ENCODE measurements at regions not wholly inside any gene's neighbourhood (a gene's known extent, or its start where the extent isn't known, plus 50 kb on each side); places are given as distances from the start of the nearest gene placed in this dataset.

DNA sequence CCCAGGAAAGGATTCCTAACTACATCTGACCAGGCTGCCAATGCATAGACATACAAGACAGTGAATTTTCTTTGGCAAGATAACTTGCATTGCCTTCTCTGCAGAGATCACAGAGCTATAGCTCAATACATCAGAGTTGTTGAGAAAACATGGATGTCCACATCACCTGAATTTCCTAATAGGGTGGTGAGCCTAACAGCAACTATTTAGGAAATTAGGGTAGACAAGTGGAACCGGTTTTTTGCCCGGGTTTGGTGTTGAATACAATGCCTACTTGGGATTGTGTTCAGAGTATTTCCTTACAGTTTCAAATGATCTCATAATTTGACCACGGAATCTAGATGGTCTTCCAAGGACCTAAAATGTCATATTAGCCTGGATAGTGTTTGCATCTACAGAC lies 262.7 kb downstream of the KIF4B start:
- TF ChIP-seq, protein P1, sequence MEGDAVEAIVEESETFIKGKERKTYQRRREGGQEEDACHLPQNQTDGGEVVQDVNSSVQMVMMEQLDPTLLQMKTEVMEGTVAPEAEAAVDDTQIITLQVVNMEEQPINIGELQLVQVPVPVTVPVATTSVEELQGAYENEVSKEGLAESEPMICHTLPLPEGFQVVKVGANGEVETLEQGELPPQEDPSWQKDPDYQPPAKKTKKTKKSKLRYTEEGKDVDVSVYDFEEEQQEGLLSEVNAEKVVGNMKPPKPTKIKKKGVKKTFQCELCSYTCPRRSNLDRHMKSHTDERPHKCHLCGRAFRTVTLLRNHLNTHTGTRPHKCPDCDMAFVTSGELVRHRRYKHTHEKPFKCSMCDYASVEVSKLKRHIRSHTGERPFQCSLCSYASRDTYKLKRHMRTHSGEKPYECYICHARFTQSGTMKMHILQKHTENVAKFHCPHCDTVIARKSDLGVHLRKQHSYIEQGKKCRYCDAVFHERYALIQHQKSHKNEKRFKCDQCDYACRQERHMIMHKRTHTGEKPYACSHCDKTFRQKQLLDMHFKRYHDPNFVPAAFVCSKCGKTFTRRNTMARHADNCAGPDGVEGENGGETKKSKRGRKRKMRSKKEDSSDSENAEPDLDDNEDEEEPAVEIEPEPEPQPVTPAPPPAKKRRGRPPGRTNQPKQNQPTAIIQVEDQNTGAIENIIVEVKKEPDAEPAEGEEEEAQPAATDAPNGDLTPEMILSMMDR (IDR thresholded peaks at IDR 0.05; ENCODE audit: low read depth, low read length): no peak
- DNase-seq (ENCODE audit: extremely low read depth, low read depth): no peak

DNA sequence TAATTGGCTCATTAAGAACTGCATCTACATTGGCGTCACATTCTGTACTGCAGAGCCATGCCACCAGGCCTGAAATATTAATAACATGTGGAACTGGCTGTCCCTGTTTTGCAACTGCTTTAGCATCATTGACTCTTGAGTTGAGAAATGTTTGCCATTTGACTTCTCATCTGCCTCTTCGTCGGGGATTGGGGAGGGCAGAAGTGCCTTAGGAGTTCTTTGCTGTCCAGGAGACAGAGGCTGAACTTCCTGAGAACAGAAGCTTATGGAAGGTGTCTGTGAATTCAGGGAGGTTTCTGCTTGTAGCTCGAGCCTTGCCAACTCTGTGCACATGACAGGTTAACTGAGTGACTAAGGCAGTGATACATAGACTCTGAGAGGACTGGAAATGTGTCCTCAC lies 265.0 kb downstream of the KIF4B start:
- DNase-seq (ENCODE audit: extremely low read depth, low read depth): no peak
- TF ChIP-seq, protein P1 (IDR thresholded peaks at IDR 0.05; ENCODE audit: low read depth, low read length): no peak

DNA sequence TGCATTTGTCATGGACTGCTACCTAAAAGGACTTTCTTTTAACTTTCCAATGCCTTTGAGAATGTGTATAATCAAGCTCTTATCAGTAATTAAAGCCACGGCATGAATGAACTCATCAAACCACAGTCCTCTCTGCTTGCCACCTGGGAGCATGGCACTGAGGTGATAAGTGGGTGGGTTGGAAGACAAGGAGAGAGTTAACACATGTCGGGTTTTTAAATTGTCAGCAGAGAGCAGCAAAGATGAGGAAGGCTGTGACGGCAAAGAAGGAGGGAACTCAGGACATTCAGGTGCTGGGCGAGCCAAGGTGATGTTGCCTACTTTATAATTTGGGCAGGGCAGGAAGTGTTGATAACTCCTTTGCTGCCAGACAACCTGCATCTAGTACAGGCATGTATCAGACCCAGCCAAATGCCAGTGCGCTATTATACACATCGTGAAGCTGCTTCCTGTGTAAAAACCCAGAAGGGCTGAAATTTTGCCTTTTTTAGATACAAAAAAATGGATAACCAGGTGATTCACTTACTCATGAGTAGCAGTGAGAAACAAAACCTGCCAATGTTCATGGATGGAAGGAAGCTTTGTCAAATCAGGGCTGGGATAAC lies 269.1 kb downstream of the KIF4B start:
- TF ChIP-seq, protein P1 (IDR thresholded peaks at IDR 0.05; ENCODE audit: low read depth, low read length): no peak
- DNase-seq (ENCODE audit: extremely low read depth, low read depth): no peak

DNA sequence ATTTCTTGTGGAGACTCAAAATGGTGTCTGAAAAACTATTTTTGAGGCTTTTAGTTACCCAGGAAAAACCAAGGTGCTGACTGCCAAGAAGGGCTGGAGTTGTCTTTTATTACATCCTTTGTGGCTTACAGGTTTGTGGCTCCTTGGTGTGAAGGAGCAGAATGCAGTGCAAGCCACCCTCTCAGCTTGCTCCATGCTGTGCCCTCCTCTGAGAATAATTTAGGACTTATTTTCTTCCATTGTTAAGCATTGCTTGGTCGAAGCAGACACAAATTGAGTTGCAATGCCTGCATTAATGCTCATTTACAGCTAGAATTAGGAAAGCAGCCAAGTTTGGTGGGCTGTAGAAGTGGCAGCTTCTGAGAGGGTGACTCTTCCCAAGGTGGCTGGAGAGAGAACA lies 272.2 kb downstream of the KIF4B start:
- TF ChIP-seq, protein P1 (IDR thresholded peaks at IDR 0.05; ENCODE audit: low read depth, low read length): no peak
- no peak for DNase-seq (ENCODE audit: extremely low read depth, low read depth)

DNA sequence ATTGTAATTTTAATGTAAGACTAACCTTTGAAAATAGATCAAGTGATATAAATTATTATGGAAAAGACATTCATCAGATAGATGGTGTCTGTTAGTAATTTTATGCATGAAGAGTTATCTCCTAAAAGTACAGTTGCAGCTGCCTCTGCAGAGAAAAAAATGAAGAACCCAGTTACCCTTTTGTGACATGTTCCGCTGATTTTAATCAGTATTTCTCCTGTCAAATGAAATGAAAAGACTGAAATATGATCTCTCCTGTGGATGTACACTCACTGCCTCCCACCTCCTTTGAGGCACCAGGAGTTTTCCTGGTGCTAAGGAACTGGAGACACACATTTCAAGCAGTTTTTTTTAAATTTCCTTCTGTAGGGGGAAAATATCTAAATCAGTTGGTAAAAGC lies 277.4 kb downstream of the KIF4B start:
- TF ChIP-seq, protein P1 (IDR thresholded peaks at IDR 0.05; ENCODE audit: low read depth, low read length): no peak
- DNase-seq (ENCODE audit: extremely low read depth, low read depth): no peak

DNA sequence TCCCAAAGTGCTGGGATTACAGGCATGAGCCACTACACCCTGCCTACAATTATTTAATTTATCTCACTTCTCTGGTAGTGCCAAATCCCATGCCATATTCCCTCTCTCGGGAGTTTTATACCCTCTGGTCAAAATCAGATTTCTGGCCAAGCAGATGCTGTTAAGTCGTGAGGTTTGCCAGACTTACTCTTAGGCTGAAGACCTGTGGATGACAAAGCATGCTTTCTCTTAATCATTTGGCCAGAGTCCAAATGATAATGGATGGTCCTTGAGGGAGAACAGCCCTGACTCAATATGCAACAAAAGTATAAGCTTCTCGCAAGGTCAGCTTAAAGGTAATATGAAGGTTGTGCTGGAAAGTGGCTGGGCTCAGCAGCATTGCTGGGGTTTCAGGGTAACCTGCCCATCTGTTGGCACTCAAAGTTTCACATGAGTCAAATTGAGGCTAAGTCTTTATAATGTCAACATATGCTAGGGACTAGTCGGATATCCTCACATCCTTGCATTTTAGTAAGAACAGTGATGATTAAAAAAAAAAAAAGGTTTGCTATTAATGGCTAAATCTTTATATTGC lies 280.1 kb downstream of the KIF4B start:
- no peak for DNase-seq (ENCODE audit: extremely low read depth, low read depth)
- TF ChIP-seq, protein P1 (IDR thresholded peaks at IDR 0.05; ENCODE audit: low read depth, low read length): no peak

DNA sequence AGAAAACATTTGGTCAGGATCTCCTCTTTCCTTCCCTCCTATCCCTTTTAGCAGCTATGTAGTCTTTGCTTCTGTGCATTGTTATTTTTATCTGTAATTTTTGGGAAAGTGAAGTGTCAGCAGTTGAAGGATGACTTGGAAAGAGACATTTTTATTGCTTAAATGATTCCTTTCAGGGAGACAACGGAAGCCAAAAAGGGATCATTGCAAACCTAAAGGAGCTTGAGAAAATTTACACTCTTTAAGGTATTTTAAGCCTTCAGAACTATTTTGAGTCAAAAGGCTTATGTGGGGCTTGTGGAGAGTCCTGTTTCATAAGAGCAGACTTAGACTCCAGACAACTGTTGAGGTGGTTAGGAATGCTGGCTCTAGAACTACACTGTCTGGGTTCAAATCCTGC lies 281.6 kb downstream of the KIF4B start:
- TF ChIP-seq, protein P1 (IDR thresholded peaks at IDR 0.05; ENCODE audit: low read depth, low read length): no peak
- no peak for DNase-seq (ENCODE audit: extremely low read depth, low read depth)

Measured in AG09319 (cell line).